Trophoblast cell (in vitro differentiated cells and primary cell): ENCODE measurements at regions not wholly inside any gene's neighbourhood (a gene's known extent, or its start where the extent isn't known, plus 50 kb on each side); places are given as distances from the start of the nearest gene placed in this dataset.

ENCODE experiments used
- DNase-seq, 2 donors: peaks; one replicate each; pipeline ENCODE4 v3.0.0-alpha.2; 2016
- H2AFZ ChIP-seq: 2 replicates; pipeline ENCODE4 v1.6.1; 2013; ENCODE audit warnings: low read length, moderate library complexity, mild to moderate bottlenecking; ENCODE audit not compliant: insufficient read depth, poor library complexity
- H2AK5ac ChIP-seq: 2 replicates; pipeline ENCODE4 v1.6.1; 2013; ENCODE audit warnings: mild to moderate bottlenecking, low read length
- H2BK120ac ChIP-seq: 2 replicates; pipeline ENCODE4 v1.6.1; 2013; ENCODE audit warnings: low read length, mild to moderate bottlenecking, moderate library complexity; ENCODE audit not compliant: insufficient read depth, poor library complexity
- H2BK12ac ChIP-seq: 2 replicates; pipeline ENCODE4 v1.6.1; 2013; ENCODE audit warnings: mild to moderate bottlenecking, low read length, moderate library complexity
- H2BK5ac ChIP-seq: 2 replicates; pipeline ENCODE4 v1.6.1; 2013; ENCODE audit warnings: low read length, low read depth, moderate library complexity, mild to moderate bottlenecking; ENCODE audit not compliant: poor library complexity
- H3K14ac ChIP-seq: 2 replicates; pipeline ENCODE4 v1.6.1; 2013; ENCODE audit warnings: mild to moderate bottlenecking, low read length
- H3K18ac ChIP-seq: 2 replicates; pipeline ENCODE4 v1.6.1; 2013; ENCODE audit warnings: mild to moderate bottlenecking, low read length
- H3K23ac ChIP-seq: 2 replicates; pipeline ENCODE4 v1.6.1; 2013; ENCODE audit warnings: low read length
- H3K27ac ChIP-seq: 2 replicates; pipeline ENCODE4 v1.5.1; 2013; ENCODE audit warnings: low read depth, mild to moderate bottlenecking, inconsistent platforms, low read length, moderate library complexity
- H3K27me3 ChIP-seq: 2 replicates; pipeline ENCODE4 v1.6.1; 2013; ENCODE audit warnings: inconsistent platforms, mild to moderate bottlenecking, low read length, moderate library complexity; ENCODE audit not compliant: insufficient read depth
- H3K36me3 ChIP-seq, 2 experiments: 1 replicate in 1 of 2; 2 replicates in 1 of 2; pipeline ENCODE4 v1.6.1; 2013; ENCODE audit warnings: low read length in 2 of 2, mild to moderate bottlenecking in 2 of 2, moderate library complexity in 1 of 2; ENCODE audit not compliant: insufficient read depth in 2 of 2, control insufficient read depth in 1 of 2
- H3K4ac ChIP-seq: 2 replicates; pipeline ENCODE4 v1.6.1; 2013; ENCODE audit warnings: low read depth, mild to moderate bottlenecking, low read length, moderate library complexity
- H3K4me1 ChIP-seq, 2 experiments: 1 replicate in 1 of 2; 2 replicates in 1 of 2; pipeline ENCODE4 v1.6.1; 2013; ENCODE audit warnings: low read length in 2 of 2, mild to moderate bottlenecking in 2 of 2, moderate library complexity in 1 of 2; ENCODE audit not compliant: insufficient read depth in 2 of 2, control insufficient read depth in 1 of 2
- H3K4me2 ChIP-seq: 2 replicates; pipeline ENCODE4 v1.6.1; 2013; ENCODE audit warnings: inconsistent platforms, mild to moderate bottlenecking, low read length, moderate library complexity
- H3K4me3 ChIP-seq: 2 replicates; pipeline ENCODE4 v1.5.1; 2013; ENCODE audit warnings: mild to moderate bottlenecking, low read depth, low read length, inconsistent platforms
- H3K79me1 ChIP-seq: one replicate; pipeline ENCODE4 v1.6.1; 2013; ENCODE audit warnings: low read length
- H3K79me2 ChIP-seq: 2 replicates; pipeline ENCODE4 v1.6.1; 2013; ENCODE audit warnings: low read length, mild to moderate bottlenecking; ENCODE audit not compliant: control insufficient read depth, insufficient read depth, poor library complexity
- H3K9ac ChIP-seq: 2 replicates; pipeline ENCODE4 v1.6.1; 2013; ENCODE audit warnings: mild to moderate bottlenecking, low read length
- H3K9me3 ChIP-seq: 2 replicates; pipeline ENCODE4 v1.6.1; 2013; ENCODE audit warnings: low read depth, mild to moderate bottlenecking, control low read depth, inconsistent platforms, low read length; ENCODE audit not compliant: insufficient read depth
- H4K12ac ChIP-seq: 2 replicates; pipeline ENCODE4 v1.6.1; 2013; ENCODE audit warnings: low read depth, mild to moderate bottlenecking, low read length, moderate library complexity
- H4K8ac ChIP-seq: 2 replicates; pipeline ENCODE4 v1.6.1; 2013; ENCODE audit warnings: low read depth, mild to moderate bottlenecking, low read length, moderate library complexity
- H4K91ac ChIP-seq: one replicate; pipeline ENCODE4 v1.6.1; 2013; ENCODE audit warnings: low read depth, mild to moderate bottlenecking, low read length, moderate library complexity
- WGBS: extraction: QIAGEN DNeasy Blood & Tissue Kit; methylation state at CpG from one replicate; pipeline ENCODE4 v1.1.7; 2013; ENCODE audit warnings: missing lambda C conversion rate; ENCODE audit not compliant: insufficient read length, insufficient coverage; ENCODE audit errors: extremely low coverage; 5-methylcytosine and 5-hydroxymethylcytosine counted together

GRCh38 chr4:20302336-20302735 lies 50.6 kb downstream of the SLIT2 start:
- Histone ChIP-seq H3K36me3 (no peaks in the 10 kb centered on the region), H2AK5ac (no peak overlapping the region), H3K27me3 (no peaks in the 10 kb centered on the region), H3K4ac (no peak overlapping the region), H3K4me1 (no peaks in the 10 kb centered on the region), H3K18ac (no peak overlapping the region), H4K8ac (no peak overlapping the region), H3K4me3 (no peak overlapping the region), H3K14ac (no peak overlapping the region), H4K12ac (no peak overlapping the region), H3K4me2 (no peak overlapping the region), H2BK12ac (no peak overlapping the region), H3K79me2 (no peaks in the 10 kb centered on the region), H3K79me1 (no peaks in the 10 kb centered on the region), H3K9me3 (no peaks in the 10 kb centered on the region), H2BK120ac (no peak overlapping the region), H2AFZ (no peak overlapping the region), H3K23ac (no peak overlapping the region), H2BK5ac (no peak overlapping the region), H4K91ac (no peak overlapping the region), H3K27ac (no peak overlapping the region), H3K9ac (no peak overlapping the region)
- no CpG with 5 or more reads among the region's 2 CpGs for WGBS
- DNase-seq, result no peak

- Histone ChIP-seq H4K12ac (no peak overlapping the region), H3K4ac (no peak overlapping the region), H2BK12ac (no peak overlapping the region), H3K79me2 (no peaks in the 10 kb centered on the region), H3K27ac (no peak overlapping the region), H2AFZ (no peak overlapping the region), H3K23ac (no peak overlapping the region), H3K36me3 (no peaks in the 10 kb centered on the region), H2BK5ac (no peak overlapping the region), H2BK120ac (no peak overlapping the region), H4K8ac (no peak overlapping the region), H3K4me3 (no peak overlapping the region), H3K27me3 (no peaks in the 10 kb centered on the region), H3K4me2 (no peak overlapping the region), H4K91ac (no peak overlapping the region), H3K14ac (no peak overlapping the region), H2AK5ac (no peak overlapping the region), H3K9me3 (no peaks in the 10 kb centered on the region), H3K18ac (no peak overlapping the region), H3K79me1 (no peaks in the 10 kb centered on the region), H3K4me1 (no peaks in the 10 kb centered on the region), H3K9ac (no peak overlapping the region)
- DNase-seq, result peak in 1 of 2 donors; percentile 35
- WGBS, result no CpG with 5 or more reads among the region's 2 CpGs
These were observed 54.3 kb downstream of the SLIT2 start for GRCh38 chr4:20305976-20306375.

GRCh38 chr4:20311856-20312255 lies 60.2 kb downstream of the SLIT2 start:
- no peak overlapping the region for H4K91ac ChIP-seq
- WGBS, result no CpG with 5 or more reads among the region's 2 CpGs

GRCh38 chr4:20313237-20314030 lies 61.7 kb downstream of the SLIT2 start:
- Histone ChIP-seq H4K12ac (no peak overlapping the region), H3K27ac (no peak overlapping the region), H3K23ac (no peak overlapping the region), H3K79me1 (no peaks in the 10 kb centered on the region), H2AK5ac (no peak overlapping the region), H3K9me3 (no peaks in the 10 kb centered on the region), H2BK12ac (no peak overlapping the region), H2AFZ (no peak overlapping the region), H3K4me3 (no peak overlapping the region), H2BK120ac (no peak overlapping the region), H2BK5ac (no peak overlapping the region), H4K91ac (no peak overlapping the region), H3K27me3 (no peaks in the 10 kb centered on the region), H3K14ac (no peak overlapping the region), H3K79me2 (no peaks in the 10 kb centered on the region), H3K4me1 (no peaks in the 10 kb centered on the region), H3K9ac (no peak overlapping the region), H3K4ac (no peak overlapping the region), H3K4me2 (no peak overlapping the region), H3K18ac (no peak overlapping the region), H4K8ac (no peak overlapping the region), H3K36me3 (no peaks in the 10 kb centered on the region)
- no CpG with 5 or more reads among the region's 12 CpGs for WGBS
- DNase-seq, result peak in 1 of 2 donors; percentile 47

More at GRCh38 chr4:20311856-20312255, 60.2 kb downstream of the SLIT2 start:
- Histone ChIP-seq H3K4me1 (no peaks in the 10 kb centered on the region), H3K4me2 (no peak overlapping the region), H3K9ac (no peak overlapping the region), H3K4me3 (no peak overlapping the region), H3K36me3 (no peaks in the 10 kb centered on the region), H3K27ac (no peak overlapping the region), H4K8ac (no peak overlapping the region), H2BK120ac (no peak overlapping the region), H3K79me2 (no peaks in the 10 kb centered on the region), H2BK12ac (no peak overlapping the region), H3K14ac (no peak overlapping the region), H3K23ac (no peak overlapping the region), H3K79me1 (no peaks in the 10 kb centered on the region), H3K27me3 (no peaks in the 10 kb centered on the region), H2BK5ac (no peak overlapping the region), H4K12ac (no peak overlapping the region), H2AFZ (no peak overlapping the region), H3K4ac (no peak overlapping the region), H3K9me3 (no peaks in the 10 kb centered on the region), H2AK5ac (no peak overlapping the region), H3K18ac (no peak overlapping the region)
- peak in 1 of 2 donors; percentile 28 for DNase-seq
